Osteoblast (primary cell): ENCODE measurements at regions not wholly inside any gene's neighbourhood (a gene's known extent, or its start where the extent isn't known, plus 50 kb on each side); places are given as distances from the start of the nearest gene placed in this dataset.

Experiments used
- DNase-seq: peaks from one replicate; pipeline ENCODE4 v3.0.0; 2011; ENCODE audit warnings: low spot score, mixed read lengths; ENCODE audit not compliant: insufficient read length; ENCODE audit errors: missing footprints
- H2AFZ ChIP-seq: 2 replicates; pipeline ENCODE4 v1.6.0; 2011; ENCODE audit warnings: mild to moderate bottlenecking, low read length
- H3K27ac ChIP-seq: 2 replicates; pipeline ENCODE4 v1.5.1; 2011; ENCODE audit warnings: mild to moderate bottlenecking, low read depth, low read length, moderate library complexity
- H3K27me3 ChIP-seq: 2 replicates; pipeline ENCODE4 v1.6.0; 2012; ENCODE audit warnings: mild to moderate bottlenecking, control low read depth, inconsistent platforms, low read length, moderate library complexity; ENCODE audit not compliant: insufficient read depth
- H3K36me3 ChIP-seq: 2 replicates; pipeline ENCODE4 v1.5.1; 2011; ENCODE audit warnings: mild to moderate bottlenecking, low read length, control low read depth, moderate library complexity; ENCODE audit not compliant: insufficient read depth
- H3K4me1 ChIP-seq: 2 replicates; pipeline ENCODE4 v1.5.1; 2011; ENCODE audit warnings: mild to moderate bottlenecking, low read length, control low read depth, moderate library complexity; ENCODE audit not compliant: insufficient read depth
- H3K4me2 ChIP-seq: 2 replicates; pipeline ENCODE4 v1.6.0; 2011; ENCODE audit warnings: mild to moderate bottlenecking, low read length; ENCODE audit not compliant: insufficient read depth
- H3K4me3 ChIP-seq: fragments of 200-600 bp; sonication (generic); 3 replicates; pipeline ENCODE4 v1.5.1; 2012; ENCODE audit warnings: mild to moderate bottlenecking, low read length, inconsistent platforms; ENCODE audit not compliant: insufficient read depth
- H3K79me2 ChIP-seq: 2 replicates; pipeline ENCODE4 v1.6.0; 2012; ENCODE audit warnings: mild to moderate bottlenecking, low read length, control low read depth, inconsistent platforms; ENCODE audit not compliant: insufficient read depth
- H3K9me3 ChIP-seq: 2 replicates; pipeline ENCODE4 v1.5.1; 2011; ENCODE audit warnings: low read depth, low read length, control low read depth
- H4K20me1 ChIP-seq: 2 replicates; pipeline ENCODE4 v1.6.0; 2012; ENCODE audit warnings: mild to moderate bottlenecking, low read length, control low read depth; ENCODE audit not compliant: insufficient read depth
- TF ChIP-seq, protein P1 (sequence below): IDR thresholded peaks from 2 replicates; pipeline ENCODE4 v1.5.1; 2011; ENCODE audit warnings: mild to moderate bottlenecking, low read depth, low read length, moderate library complexity; ENCODE audit errors: extremely low read depth

DNA sequence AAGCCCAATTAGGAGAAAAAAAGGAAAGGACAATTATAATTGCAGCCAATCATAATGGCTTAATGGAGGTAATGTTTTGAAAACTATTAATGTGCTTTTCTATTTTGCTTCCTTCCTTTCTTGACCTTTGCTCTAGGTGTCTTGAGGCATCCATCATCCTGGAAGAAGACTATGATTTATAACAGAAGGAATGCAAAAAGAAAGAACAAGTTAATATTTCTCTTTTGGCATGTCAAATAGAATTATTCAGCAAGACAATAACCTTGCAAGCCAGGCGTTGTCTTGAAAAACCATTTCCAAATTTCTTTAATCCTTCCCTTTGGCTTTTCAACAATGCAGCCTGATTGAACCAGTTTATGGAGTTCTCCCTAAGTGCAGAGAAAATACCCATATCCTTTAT, 107.7 kb upstream of the USP24 start:
- Histone ChIP-seq H2AFZ (no peak overlapping the region), H3K36me3 (no peaks in the 10 kb centered on the region), H3K4me2 (no peak overlapping the region), H3K27ac (no peak overlapping the region), H3K4me3 (no peak overlapping the region), H4K20me1 (no peaks in the 10 kb centered on the region), H3K4me1 (peaks cover 5% of the 10 kb centered on the region), H3K79me2 (no peaks in the 10 kb centered on the region), H3K9me3 (no peaks in the 10 kb centered on the region), H3K27me3 (no peaks in the 10 kb centered on the region)
- TF ChIP-seq, protein P1, sequence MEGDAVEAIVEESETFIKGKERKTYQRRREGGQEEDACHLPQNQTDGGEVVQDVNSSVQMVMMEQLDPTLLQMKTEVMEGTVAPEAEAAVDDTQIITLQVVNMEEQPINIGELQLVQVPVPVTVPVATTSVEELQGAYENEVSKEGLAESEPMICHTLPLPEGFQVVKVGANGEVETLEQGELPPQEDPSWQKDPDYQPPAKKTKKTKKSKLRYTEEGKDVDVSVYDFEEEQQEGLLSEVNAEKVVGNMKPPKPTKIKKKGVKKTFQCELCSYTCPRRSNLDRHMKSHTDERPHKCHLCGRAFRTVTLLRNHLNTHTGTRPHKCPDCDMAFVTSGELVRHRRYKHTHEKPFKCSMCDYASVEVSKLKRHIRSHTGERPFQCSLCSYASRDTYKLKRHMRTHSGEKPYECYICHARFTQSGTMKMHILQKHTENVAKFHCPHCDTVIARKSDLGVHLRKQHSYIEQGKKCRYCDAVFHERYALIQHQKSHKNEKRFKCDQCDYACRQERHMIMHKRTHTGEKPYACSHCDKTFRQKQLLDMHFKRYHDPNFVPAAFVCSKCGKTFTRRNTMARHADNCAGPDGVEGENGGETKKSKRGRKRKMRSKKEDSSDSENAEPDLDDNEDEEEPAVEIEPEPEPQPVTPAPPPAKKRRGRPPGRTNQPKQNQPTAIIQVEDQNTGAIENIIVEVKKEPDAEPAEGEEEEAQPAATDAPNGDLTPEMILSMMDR: no peak
- DNase-seq: no peak

- no peak overlapping the region for H3K4me2 ChIP-seq
- no peak overlapping the region for H3K4me3 ChIP-seq
- H3K27ac ChIP-seq: no peak overlapping the region
- H4K20me1 ChIP-seq: no peaks in the 10 kb centered on the region
- peaks cover 5% of the 10 kb centered on the region for H3K4me1 ChIP-seq
- DNase-seq: no peak
- H3K27me3 ChIP-seq: no peaks in the 10 kb centered on the region
- no peak overlapping the region for H2AFZ ChIP-seq
- TF ChIP-seq, protein P1: no peak
- no peaks in the 10 kb centered on the region for H3K9me3 ChIP-seq
- H3K36me3 ChIP-seq: no peaks in the 10 kb centered on the region
- H3K79me2 ChIP-seq: no peaks in the 10 kb centered on the region
Measured at GRCh38 chr1:55321942-55322341, 106.8 kb upstream of the USP24 start.

GRCh38 chr1:55320891-55321290, 105.7 kb upstream of the USP24 start:
- no peak overlapping the region for H3K4me2 ChIP-seq
- H4K20me1 ChIP-seq: no peaks in the 10 kb centered on the region

GRCh38 chr1:55318116-55318817, 103.1 kb upstream of the USP24 start:
- TF ChIP-seq, protein P1: no peak
- no peak for DNase-seq
- Histone ChIP-seq H3K27me3 (no peaks in the 10 kb centered on the region), H3K4me2 (no peak overlapping the region), H3K4me1 (peaks cover 10% of the 10 kb centered on the region), H3K27ac (no peak overlapping the region), H3K4me3 (no peak overlapping the region), H3K9me3 (no peaks in the 10 kb centered on the region), H4K20me1 (no peaks in the 10 kb centered on the region), H2AFZ (no peak overlapping the region), H3K79me2 (no peaks in the 10 kb centered on the region), H3K36me3 (no peaks in the 10 kb centered on the region)

More at GRCh38 chr1:55320891-55321290, 105.7 kb upstream of the USP24 start:
- H3K4me1 ChIP-seq: peaks cover 5% of the 10 kb centered on the region
- H3K4me3 ChIP-seq: no peak overlapping the region
- no peaks in the 10 kb centered on the region for H3K27me3 ChIP-seq
- H2AFZ ChIP-seq: no peak overlapping the region
- no peaks in the 10 kb centered on the region for H3K36me3 ChIP-seq
- H3K27ac ChIP-seq: no peak overlapping the region
- no peaks in the 10 kb centered on the region for H3K9me3 ChIP-seq
- TF ChIP-seq, protein P1: no peak
- H3K79me2 ChIP-seq: no peaks in the 10 kb centered on the region
- DNase-seq: no peak
